MM.1S (cell line): ENCODE measurements at regions not wholly inside any gene's neighbourhood (a gene's known extent, or its start where the extent isn't known, plus 50 kb on each side); places are given as distances from the start of the nearest gene placed in this dataset.

Experiments
- EZH2 ChIP-seq: fragments of 300-600 bp; sonication (generic); optimal IDR thresholded peaks from 2 replicates; pipeline ENCODE3; 2017; ENCODE audit warnings: low read depth, mild to moderate bottlenecking, antibody characterized with exemption, low read length, mixed read lengths
- TF ChIP-seq, protein P1 (sequence below): fragments of 300-600 bp; sonication (generic); IDR thresholded peaks from 2 replicates; pipeline ENCODE4 v1.5.1; 2016; ENCODE audit warnings: antibody characterized with exemption, low read length, mixed read lengths

DNA sequence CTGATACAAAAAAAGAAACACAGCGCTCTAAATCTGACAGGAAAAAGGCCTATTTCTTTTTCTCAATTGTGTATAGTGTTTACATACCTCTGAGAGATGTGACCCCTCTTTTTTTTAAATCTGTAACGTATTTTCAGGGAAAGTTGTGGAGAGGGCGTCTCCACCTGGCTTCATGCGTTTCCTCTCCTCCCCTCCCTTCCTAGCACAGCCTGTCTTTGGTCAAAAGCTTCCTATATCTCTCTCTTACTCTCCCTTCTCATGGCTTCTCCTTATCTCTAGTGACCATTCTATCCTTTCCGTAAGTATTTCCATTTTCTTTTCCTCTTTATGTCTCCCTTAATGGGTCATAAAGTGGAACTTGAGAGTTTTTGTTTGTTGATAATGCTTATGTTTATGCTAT, 458.9 kb downstream of the HACE1 start:
- TF ChIP-seq, protein P1, sequence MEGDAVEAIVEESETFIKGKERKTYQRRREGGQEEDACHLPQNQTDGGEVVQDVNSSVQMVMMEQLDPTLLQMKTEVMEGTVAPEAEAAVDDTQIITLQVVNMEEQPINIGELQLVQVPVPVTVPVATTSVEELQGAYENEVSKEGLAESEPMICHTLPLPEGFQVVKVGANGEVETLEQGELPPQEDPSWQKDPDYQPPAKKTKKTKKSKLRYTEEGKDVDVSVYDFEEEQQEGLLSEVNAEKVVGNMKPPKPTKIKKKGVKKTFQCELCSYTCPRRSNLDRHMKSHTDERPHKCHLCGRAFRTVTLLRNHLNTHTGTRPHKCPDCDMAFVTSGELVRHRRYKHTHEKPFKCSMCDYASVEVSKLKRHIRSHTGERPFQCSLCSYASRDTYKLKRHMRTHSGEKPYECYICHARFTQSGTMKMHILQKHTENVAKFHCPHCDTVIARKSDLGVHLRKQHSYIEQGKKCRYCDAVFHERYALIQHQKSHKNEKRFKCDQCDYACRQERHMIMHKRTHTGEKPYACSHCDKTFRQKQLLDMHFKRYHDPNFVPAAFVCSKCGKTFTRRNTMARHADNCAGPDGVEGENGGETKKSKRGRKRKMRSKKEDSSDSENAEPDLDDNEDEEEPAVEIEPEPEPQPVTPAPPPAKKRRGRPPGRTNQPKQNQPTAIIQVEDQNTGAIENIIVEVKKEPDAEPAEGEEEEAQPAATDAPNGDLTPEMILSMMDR = no peak
- TF ChIP-seq EZH2 = no peak
